EH (cell line): ENCODE measurements at regions not wholly inside any gene's neighbourhood (a gene's known extent, or its start where the extent isn't known, plus 50 kb on each side); places are given as distances from the start of the nearest gene placed in this dataset.
"Not testable (repeated sequence)": the region's sequence is repeated elsewhere in the genome, so short reads cannot be mapped to it uniquely, and the experiment has no call there.

Experiments
- DNase-seq: peaks from one replicate; pipeline ENCODE4 v3.0.0-alpha.2; 2015; ENCODE audit warnings: low read depth

DNA sequence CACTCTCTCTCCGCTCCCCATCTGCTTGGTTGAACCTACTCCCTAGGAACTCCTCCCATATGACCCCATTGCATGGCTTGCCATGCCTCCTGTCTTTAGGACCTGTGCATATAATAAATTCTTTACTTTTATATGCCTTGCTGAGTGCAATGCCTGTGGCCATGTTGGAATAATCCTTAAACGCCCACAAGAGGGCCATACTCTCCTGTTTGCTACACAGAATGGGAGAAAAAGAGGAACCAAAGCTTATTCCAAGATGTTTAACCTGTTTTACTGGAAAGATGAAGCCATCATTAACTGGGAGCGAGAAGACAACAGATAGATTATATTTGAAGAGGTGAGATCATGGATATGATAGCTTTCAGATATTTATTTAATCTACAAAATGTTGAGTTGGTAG is 1097.8 kb downstream of the NAALADL2 start:
- DNase-seq: peak; percentile 45

DNA sequence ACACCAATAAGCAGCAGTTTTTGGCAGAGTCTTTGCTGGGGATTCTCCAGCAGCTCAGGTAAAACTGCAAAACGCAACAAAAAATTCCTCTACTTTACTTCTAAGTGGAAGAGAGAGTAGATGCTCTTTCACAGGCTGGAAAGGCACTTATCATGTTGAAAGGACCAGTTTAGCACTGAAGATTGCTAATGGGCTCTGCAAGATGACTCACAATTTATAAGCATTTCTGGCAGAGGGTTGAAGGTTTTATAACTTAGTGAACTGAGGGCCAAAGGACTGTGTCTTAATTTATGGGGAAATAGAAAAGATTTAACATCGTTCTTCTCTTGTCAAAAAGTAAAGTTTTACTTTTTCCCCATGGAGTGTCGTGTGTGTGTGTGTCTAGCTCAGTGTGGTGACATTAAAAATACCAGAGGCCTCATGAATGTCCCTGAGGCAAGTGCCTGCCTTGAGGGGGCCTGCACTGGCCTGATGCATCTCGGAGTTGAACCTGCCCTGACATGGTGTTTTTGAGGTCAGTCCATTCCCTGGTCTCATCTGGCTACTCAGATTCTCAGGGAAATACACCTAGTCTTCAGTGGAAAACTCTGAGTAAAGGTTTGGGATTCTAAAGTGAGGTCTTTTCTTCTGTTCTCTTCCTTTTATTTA is 1092.0 kb downstream of the NAALADL2 start:
- DNase-seq: peak; percentile 88

DNA sequence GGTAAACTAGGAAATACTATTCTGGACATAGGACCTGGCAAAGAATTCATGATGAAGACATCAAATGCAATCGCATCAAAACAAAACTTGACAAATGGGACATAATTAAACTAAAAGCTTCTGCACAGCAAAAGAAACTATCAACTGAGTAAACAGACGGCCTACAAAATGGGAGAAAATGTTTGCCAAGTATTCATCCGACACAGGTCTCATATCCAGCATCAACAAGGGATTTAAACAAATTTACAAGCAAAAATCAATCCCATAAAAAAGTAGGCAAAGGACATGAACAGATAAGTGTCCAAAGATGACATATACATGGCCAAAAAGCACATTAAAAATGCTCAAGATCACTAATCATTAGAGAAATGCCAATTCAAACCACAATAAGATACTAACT is 1088.9 kb downstream of the NAALADL2 start:
- no peak for DNase-seq

DNA sequence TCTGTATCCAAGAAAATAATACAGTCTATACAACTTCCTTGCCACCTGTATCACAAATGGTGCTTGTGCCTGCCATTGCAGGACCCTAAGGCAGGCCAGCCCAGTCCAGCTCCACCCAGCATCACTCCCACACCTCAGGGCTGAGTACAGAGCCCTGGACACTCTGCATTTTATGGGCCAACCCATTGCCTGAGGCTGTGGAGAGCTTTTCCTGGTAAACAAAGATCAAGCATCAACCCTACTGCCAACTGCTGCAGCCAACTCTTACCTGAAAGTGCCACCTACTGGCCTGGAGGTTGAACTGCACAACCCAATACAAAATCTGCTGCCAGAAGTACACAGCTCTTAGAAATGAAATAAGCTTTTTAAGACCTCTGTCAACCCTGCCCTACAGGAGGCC is 1082.2 kb downstream of the NAALADL2 start:
- DNase-seq: peak; percentile 50

DNA sequence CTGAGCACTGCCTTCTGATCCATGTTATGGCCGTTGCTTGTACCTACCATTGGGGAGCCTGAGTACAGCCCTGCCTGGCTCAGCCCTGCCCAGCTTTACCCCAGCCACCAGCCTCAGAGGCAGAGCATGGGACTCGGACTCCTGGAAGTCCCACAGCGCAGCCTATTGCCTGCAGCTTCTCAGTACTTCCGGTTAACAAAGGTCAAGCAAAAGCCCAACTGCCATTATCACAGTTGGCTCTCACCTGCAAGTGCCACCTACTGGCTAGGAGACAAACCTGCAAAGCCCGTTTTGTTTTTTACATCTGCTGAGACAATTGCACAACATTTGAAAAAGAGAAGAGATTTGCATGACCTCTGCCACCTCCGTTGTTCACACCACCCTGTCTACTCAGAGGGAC is 1081.7 kb downstream of the NAALADL2 start:
- DNase-seq: peak; percentile 43

DNA sequence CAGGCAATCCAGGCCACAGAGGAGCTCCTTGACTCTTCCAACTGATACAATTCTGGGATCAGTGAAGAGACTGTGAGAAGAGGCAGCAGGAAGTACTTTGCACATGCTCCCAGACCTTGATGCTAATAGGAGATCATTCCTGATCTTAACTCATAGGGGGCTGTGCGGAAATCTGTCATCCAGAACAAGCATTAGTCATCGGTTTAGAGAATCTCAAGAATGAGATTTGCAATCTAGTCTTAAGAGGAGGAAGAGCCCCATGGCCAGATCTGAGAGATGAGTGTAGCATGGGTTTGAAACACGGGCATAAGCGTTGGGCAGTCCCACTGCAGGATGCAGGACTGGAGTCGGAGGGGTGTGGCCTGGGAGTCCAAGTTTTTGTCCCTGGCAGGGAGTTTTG is 1081.1 kb downstream of the NAALADL2 start:
- DNase-seq: peak; percentile 92

DNA sequence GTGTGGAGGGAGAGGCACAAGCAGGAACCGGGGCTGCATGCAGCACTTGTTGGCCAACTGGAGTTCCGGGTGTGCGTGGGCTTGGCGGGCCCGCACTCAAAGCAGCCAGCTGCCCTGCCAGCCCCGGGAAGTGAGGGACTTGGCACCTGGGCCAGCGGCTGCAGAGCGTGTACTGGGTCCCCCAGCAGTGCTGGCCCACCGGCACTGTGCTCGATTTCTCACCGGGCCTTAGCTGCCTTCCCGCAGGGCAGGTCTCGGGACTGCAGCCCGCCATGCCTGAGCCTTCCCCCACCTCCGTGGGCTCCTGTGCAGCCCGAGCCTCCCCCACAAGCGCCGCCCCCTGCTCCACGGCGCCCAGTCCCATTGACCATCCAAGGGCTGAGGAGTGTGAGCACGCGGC is 1078.2 kb downstream of the NAALADL2 start:
- not testable (repeated sequence) for DNase-seq

DNA sequence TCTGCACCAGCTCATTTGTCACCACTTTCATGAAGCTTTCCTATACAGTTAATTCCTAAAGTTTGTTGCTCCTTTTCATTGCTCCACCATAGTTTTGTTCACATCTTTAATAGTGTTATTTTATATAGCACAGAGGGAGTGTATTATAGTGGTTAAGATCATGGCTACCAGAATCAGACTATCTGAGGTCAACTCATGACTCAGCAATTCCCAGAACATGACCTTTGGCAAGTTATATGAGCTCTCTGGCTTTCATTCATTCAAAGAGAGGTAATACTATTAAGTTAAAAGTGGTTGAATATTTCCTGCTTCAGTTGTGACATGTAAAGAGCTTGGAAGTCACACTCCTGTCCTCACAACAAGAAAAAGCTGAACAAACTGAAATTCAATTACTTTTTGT is 1073.5 kb downstream of the NAALADL2 start:
- peak; percentile 47 for DNase-seq

DNA sequence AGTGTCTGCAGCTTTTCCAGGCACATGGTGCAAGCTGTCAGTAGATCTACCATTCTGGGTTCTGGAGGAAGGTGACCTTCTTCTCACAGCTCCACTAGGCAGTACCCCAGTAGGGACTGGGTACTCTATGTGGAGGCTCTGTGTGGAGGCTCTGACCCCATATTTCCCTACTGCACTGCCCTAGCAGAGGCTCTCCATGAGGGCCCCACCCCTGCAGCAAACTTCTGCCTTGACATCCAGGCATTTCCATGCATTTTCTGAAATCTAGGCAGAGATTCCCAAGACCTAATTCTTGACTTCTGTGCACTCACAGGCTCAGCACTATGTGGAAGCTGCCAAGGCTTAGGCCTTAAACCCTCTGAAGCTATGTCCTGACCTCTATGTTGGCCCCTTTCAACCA is 1060.0 kb downstream of the NAALADL2 start:
- no peak for DNase-seq

DNA sequence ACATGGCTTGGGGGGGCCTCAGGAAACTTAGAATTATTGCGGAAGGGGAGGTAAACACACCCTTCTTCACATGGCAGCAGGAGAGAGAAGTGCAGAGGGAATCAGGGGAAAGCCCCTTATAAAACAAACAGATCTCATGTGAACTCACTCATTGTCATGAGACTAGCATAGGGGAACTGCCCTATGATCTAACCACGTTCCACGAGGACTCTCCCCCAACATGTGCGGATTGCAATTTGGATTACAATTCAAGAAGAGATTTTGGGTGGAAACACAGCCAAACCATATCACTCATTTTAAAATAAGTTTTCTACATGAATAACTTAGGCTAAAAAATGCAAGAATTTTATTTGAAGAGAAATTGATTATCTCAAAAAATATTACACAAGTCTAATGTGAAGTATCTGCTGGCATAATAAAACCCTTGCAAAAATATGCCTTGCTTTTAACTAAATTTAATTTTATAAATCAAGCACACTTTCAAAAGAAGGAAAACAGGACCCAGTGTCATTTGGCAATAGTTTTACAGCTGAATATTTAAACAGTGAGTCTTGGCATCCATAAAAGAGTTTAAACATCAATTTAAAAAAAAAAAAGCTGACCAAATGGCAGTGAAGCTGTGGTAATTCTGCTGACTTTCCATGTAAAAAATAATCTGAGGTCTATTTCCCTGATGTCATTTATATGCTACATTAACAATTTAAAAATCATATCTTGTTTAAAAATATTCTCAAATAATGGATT is 1057.2 kb downstream of the NAALADL2 start:
- peak; percentile 40 for DNase-seq

DNA sequence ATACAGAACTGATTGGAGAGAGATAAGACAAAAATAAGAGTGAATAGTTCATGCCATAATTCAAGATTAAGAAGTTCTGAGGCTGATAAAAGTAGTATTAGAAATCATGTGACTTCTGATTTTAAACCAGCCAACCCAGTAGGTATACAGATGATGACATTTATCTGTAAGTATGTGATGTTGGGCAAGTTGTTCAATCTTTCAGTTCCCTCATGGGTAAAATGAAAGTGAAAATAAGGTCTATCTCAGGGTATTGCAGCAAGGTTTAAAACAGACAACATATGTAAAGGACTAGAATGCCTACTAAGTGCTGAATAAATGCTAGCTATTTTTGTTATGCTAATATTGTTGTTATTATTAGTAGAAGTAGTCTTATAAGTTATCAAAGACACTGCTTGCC is 1055.7 kb downstream of the NAALADL2 start:
- DNase-seq: peak; percentile 35

DNA sequence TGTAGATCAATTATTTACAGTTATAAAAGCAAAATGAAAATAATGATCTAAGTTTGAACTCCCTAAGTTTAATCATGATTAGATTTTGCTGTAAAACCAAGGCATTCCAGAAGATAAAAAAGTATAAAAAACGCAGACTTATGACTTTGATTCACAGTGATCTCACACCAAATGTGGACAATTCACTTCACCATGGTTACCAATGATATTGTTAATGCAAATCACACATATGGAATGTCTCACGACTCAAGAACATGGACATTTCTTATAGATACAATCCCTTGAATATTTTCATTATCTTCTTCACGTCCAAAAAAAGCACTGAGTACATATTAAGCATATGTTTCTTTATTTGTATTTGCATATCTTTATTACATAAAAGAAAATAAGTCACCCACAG is 1054.2 kb downstream of the NAALADL2 start:
- DNase-seq: no peak

DNA sequence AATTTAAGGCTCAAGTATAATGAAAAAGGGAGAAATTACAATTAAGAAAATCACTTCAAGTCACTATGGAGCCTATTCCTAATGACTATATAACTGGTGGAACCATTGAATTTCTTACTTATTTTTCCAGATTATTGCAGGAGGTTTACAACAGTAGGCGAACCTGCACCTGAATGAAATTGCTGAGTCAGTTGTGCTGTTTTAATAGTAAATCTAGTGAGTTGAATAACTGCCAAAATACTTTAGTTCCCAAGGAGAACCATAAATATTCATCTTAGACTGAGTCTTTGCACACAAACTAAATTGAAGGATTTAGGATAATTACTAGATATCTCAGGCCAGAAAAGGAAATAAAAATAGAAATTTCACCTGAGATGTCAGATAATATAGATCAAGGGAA is 1052.8 kb downstream of the NAALADL2 start:
- no peak for DNase-seq

DNA sequence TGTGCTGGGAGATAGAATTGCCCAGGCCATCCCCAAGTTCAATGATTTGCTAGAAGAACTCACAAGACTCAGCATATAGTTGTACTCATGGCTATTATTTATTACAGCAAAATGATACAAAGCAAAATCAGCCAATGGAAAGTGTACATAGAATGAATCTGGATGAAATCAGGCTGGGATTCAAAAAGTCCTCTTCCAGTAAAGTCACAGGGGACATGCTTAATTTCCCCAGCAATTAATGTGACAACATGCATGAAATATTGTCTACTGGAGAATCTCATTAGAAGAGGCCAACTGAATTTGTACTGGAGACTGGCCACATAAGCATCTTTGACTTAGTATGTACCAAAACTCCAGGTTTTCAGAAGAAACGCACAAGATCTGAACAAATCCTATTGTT is 1043.1 kb downstream of the NAALADL2 start:
- no peak for DNase-seq

DNA sequence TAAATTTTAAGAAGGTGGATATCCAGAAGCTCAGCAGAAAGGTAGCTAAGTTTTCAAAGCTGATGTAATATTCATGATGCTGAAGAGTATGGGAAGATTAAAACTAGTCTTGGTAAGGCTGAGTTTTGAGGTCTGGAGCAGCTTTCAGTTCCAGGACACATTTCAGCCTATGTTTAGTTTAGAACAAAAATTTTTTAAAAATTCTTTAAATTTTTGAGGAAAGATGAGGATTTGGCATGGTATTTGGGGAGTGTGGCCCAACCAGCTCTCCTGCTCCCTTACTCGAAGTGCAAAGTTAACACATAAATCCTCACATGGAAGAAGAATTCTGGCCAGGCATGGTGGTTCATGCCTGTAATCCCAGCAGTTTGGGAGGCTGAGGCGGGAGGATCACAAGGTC is 1039.1 kb downstream of the NAALADL2 start:
- DNase-seq: peak; percentile 53

DNA sequence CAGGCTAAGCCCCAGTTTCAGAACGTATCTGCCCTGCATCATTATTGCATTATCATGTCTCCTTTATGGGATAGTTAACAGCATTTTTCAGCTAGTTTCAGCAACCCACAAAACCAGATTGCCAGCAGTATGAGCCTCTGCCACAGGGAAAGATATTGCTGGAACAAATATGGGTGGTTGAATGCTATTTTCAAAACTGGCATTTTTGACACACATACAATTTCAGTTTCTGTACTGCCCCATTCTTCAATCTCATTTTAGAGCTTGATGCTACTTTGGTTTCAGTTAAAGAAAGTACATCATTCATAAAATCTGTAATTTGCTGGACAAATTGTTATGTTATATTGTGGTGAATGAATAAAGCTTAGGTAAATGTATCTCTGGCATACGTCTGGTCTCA is 1037.5 kb downstream of the NAALADL2 start:
- DNase-seq: peak; percentile 19

DNA sequence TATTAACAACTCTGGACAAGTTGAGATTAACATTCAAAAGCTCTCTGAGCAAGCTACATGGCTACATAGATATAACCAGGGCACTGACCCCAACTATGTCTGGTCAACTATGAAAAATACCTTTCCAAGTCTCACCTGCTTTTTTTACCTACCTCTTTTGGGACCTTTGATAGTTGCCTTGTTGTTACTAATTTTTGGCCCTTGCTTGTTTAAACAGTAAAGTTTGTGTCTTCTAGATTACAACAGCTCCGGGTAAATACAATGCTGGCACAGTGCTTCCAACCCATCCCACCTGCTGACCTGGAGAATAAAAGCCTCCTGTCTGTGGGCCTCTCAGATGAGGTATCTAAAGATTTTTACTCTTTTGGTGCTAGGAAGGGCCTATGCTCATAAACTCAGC is 1036.6 kb downstream of the NAALADL2 start:
- DNase-seq: no peak

DNA sequence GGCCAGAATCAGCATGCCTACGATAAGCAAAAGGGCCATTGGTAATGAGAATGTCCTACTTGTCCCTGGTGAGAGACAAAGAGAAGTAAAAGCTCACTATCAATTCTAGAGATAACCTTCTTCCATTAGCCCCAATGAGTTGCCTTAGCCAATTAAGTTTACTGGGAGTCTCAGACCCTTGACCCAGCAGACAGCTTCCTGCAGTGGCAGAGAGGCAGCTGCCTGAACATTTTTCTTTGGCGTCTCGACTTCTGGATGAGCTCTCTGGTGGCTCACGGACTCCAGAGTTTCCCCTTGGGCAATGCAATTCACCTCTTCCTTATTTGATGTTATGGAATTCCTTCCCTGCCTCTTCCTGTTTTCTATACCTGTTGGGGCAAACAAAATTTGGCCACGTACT is 1034.4 kb downstream of the NAALADL2 start:
- no peak for DNase-seq

DNA sequence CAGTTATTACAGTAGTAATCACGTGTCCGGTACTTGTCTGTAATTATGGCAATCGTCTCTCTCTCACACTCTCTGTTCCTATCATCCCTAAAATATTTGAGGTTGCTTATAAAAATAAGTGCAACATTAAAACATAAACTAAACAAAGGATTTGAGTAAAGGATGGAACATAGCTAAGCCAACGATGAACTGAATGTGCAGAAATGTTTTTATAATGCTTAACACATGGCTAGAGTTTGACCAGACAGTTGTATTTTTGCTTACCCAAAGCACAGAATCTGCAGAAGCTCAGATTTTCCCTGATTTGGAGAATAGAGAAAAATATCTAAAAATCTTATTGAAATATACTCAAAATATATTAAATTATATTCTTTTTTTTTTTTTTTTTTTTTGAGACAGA is 1030.9 kb downstream of the NAALADL2 start:
- peak; percentile 65 for DNase-seq

DNA sequence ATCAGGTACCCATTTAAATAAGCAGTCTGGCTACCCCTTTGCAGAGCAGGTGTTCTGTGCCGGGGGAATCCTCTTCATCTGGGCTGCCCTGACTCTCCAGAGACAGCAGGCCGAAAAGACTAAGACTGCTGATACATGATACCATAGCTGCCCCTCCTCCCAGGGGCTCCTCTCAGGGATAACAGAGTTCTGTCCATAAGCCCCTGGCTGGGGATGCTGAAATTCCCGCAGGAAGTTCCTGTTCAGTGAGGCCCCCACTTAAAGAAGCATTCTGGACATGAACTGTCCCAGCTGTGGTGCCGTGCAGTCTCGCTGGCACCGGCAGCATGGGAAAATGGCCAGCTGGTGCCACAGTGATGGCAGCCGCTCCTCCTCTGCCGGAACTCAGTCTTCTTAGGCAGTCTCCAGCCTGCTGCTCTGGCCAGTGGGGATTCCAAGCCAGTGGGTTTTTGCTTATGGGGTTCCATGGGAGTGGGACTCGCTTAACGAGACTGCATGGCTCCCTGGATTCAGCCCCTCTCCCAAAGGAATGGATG is 1026.2 kb downstream of the NAALADL2 start:
- DNase-seq: no peak

DNA sequence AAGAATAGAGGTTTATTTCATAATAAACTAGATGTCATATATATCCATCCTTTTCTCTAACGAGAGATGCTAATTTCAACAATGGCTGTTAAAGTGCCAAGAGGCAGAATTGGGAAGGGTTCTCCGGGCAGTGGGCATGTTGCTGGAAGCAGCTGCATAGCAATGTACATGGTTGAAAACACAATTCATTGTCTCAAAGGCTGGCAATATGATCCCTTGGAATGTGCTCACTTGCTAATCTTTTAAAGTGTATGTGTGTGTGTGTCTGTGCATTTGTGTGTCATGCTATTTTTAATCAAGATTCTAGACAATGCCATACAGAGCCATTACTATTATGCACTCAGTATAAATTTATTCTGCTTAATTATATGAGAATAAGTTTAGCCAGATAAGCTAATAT is 1020.3 kb downstream of the NAALADL2 start:
- no peak for DNase-seq

DNA sequence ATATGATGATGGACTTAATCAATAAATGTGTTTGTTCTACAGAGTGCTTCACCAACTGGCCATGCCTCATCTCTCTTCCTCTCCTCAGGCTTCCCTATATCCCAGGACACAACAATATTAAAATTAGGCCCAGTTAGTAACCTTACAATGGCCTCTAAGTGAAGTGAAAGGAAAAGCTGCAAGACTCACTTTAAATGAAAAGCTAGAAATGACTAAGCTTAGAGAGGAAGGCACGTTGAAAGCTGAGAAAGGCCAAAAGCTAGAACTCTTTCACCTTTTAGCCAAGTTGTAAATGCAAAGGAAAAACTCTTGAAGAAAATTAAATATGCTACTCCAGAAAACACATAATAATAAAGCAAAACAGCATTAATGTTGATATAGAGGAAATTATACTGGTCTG is 1010.3 kb downstream of the NAALADL2 start:
- DNase-seq: no peak

DNA sequence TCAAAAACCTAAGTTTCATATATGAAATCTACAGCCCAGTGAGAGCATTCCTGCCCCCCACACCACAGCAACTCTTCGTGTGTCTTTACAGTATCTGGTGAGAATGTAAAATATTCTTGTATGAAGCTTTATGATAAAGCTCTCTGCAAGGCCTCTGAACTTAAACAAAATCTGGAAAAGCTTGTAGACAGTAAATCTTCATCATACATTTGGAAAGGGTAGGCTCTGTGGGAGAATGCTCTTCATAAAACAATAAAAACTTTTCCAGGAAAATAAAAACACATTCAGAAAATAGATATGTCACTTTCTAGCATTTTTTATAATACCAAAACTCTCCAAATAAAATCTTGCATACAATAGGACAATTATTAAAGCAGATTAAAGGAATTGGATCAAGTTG is 1009.5 kb downstream of the NAALADL2 start:
- DNase-seq: no peak

DNA sequence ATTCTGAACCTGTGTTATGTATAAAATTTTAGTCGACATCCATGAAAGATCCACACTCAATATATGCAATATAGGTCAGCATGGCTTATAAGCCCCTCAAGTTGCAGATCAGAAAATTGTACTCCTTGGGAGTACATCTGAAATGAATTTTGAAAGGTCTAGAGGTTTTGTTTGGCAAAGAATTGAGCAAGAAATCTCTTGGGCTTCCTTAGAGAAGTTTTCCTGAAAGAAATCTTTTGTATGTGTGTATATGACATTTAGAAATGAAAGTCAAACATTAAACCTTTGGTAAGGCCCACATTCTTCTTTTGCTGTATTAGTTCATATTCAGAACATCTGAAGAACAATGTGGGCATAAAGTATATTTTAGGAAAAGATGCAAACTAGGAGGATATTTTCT is 1006.6 kb downstream of the NAALADL2 start:
- no peak for DNase-seq
